ENCODE measurements at regions not wholly inside any gene's neighbourhood (a gene's known extent, or its start where the extent isn't known, plus 50 kb on each side); places are given as distances from the start of the nearest gene placed in this dataset.

DNA sequence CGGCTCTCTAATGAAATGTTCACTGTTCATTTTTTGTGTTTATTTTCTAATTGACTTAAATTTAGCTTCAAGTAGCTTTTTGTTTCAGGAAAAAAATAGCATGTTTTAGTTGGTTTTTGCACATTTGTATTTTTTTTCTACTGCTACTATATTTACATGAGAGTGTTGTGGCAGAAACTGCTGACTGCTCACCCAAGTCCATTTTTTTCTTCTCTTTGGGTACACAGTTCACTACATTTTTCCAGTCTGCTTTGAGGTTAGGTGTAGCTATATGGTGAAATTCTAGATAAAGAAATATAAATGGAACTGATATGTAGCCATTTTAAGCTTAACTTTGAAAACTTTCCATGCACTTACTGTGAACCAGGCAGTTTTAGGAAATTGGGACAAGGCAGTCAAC is 216.7 kb upstream of the C11orf87 start:
- TF ChIP-seq ZNF274 (IDR thresholded peaks at IDR 0.05; ENCODE audit: low read depth, low read length) (no peak), EZH2phosphoT487 (IDR thresholded peaks at IDR 0.05; ENCODE audit: borderline replicate concordance) (no peak), ELF1 (IDR thresholded peaks at IDR 0.05; ENCODE audit: borderline replicate concordance, low read depth) (no peak), YY1 (IDR thresholded peaks at IDR 0.05; ENCODE audit: extremely low read depth, insufficient replicate concordance, low read depth, low read length) (no peak), RAD21 (IDR thresholded peaks at IDR 0.05; ENCODE audit: low read depth) (no peak), ZFX (IDR thresholded peaks at IDR 0.05) (no peak), TCF7L2 (IDR thresholded peaks at IDR 0.05; ENCODE audit: borderline replicate concordance, extremely low read depth, insufficient read depth, insufficient read length) (no peak)
- H2AFZ ChIP-seq (ENCODE audit: low read depth, low read length, poor library complexity, severe bottlenecking), result no peak overlapping the region
- H3K4me3 ChIP-seq (replicated peaks in 1 of 2; ENCODE audit: low read depth in 1 of 2, low read length in 2 of 2), result no peak overlapping the region
- no peaks in the 10 kb centered on the region for H3K4me1 ChIP-seq (ENCODE audit: control insufficient read depth in 1 of 2, insufficient read depth in 2 of 2, low read length in 2 of 2)
- no TSS peak for BruUV-seq (replicated peaks)
- no peaks in the 10 kb centered on the region for H3K27me3 ChIP-seq (ENCODE audit: insufficient read depth, low read length)
- intact Hi-C loops (cut with micrococcal nuclease), result no loop called here
- ATAC-seq (no peak), DNase-seq (ENCODE audit: low read depth, low spot score) (no peak)
- H3K4me2 ChIP-seq (ENCODE audit: low read length), result no peak overlapping the region
- H3K36me3 ChIP-seq (ENCODE audit: control insufficient read depth in 1 of 2, insufficient read depth in 2 of 2, low read length in 2 of 2), result no peaks in the 10 kb centered on the region
- H3K27ac ChIP-seq (ENCODE audit: low read depth, low read length), result no peak overlapping the region
- H3K79me2 ChIP-seq (ENCODE audit: insufficient read depth, low read length), result no peaks in the 10 kb centered on the region
- POLR2A ChIA-PET, result no interaction called here
- no peaks in the 10 kb centered on the region for H3K9me3 ChIP-seq (ENCODE audit: control insufficient read depth in 1 of 2, insufficient read depth in 1 of 2, low read depth in 1 of 2, low read length in 2 of 2)
- H3K9me2 ChIP-seq (ENCODE audit: insufficient read depth), result no peaks in the 10 kb centered on the region
- CTCF ChIA-PET, result no interaction called here
- no peaks in the 10 kb centered on the region for H4K20me1 ChIP-seq (ENCODE audit: insufficient read depth)
- RAD21 ChIA-PET (ENCODE audit: low non-redundant PET in 1 of 2, low total read pairs in 2 of 2, uncharacterized antibody in 2 of 2, unreplicated experiment in 2 of 2), result no interaction called here
- H3K9ac ChIP-seq (ENCODE audit: low read length), result no peak overlapping the region

DNA sequence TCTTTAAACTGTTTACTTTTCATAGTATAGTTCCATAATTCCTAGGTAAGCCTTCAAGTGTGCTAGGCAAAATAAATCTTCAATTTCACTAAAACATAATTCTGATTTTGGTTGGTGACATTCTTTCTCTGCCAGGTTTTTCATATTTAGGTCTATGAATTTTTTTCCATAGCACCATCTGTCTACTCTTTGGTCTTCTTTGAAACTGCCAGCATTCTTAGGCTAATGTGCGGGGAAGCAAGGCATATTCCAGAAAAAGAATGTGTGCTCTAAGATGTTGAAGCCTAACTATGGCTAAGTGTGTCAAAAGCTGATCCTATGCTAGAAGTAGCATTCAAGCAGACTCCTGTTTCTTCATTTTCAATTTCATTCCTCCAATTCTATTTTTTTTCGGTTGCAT is 213.9 kb upstream of the C11orf87 start:
- H2AFZ ChIP-seq (ENCODE audit: low read depth, low read length, poor library complexity, severe bottlenecking), result no peak overlapping the region
- DNase-seq (ENCODE audit: low read depth, low spot score), result no peak
- ATAC-seq, result no peak
- no peak overlapping the region for H3K4me2 ChIP-seq (ENCODE audit: low read length)
- no peaks in the 10 kb centered on the region for H3K79me2 ChIP-seq (ENCODE audit: insufficient read depth, low read length)
- ChIA-PET POLR2A (no interaction called here), CTCF (no interaction called here), RAD21 (ENCODE audit: low non-redundant PET in 1 of 2, low total read pairs in 2 of 2, uncharacterized antibody in 2 of 2, unreplicated experiment in 2 of 2) (no interaction called here)
- H3K9me3 ChIP-seq (ENCODE audit: control insufficient read depth in 1 of 2, insufficient read depth in 1 of 2, low read depth in 1 of 2, low read length in 2 of 2), result no peaks in the 10 kb centered on the region
- BruUV-seq (replicated peaks), result no TSS peak
- H3K9ac ChIP-seq (ENCODE audit: low read length), result no peak overlapping the region
- no peaks in the 10 kb centered on the region for H3K27me3 ChIP-seq (ENCODE audit: insufficient read depth, low read length)
- no peaks in the 10 kb centered on the region for H3K36me3 ChIP-seq (ENCODE audit: control insufficient read depth in 1 of 2, insufficient read depth in 2 of 2, low read length in 2 of 2)
- no peak overlapping the region for H3K4me3 ChIP-seq (replicated peaks in 1 of 2; ENCODE audit: low read depth in 1 of 2, low read length in 2 of 2)
- H3K9me2 ChIP-seq (ENCODE audit: insufficient read depth), result no peaks in the 10 kb centered on the region
- no peaks in the 10 kb centered on the region for H4K20me1 ChIP-seq (ENCODE audit: insufficient read depth)
- H3K27ac ChIP-seq (ENCODE audit: low read depth, low read length), result no peak overlapping the region
- TF ChIP-seq JUND (IDR thresholded peaks at IDR 0.05) (no peak), SRF (IDR thresholded peaks at IDR 0.05; ENCODE audit: low read depth) (no peak), FOSL1 (IDR thresholded peaks at IDR 0.05; ENCODE audit: low read depth) (no peak)
- intact Hi-C loops (cut with micrococcal nuclease), result no loop called here
- H3K4me1 ChIP-seq (ENCODE audit: control insufficient read depth in 1 of 2, insufficient read depth in 2 of 2, low read length in 2 of 2), result no peaks in the 10 kb centered on the region
